HepG2 (cell line): ENCODE measurements at regions not wholly inside any gene's neighbourhood (a gene's known extent, or its start where the extent isn't known, plus 50 kb on each side); places are given as distances from the start of the nearest gene placed in this dataset.

Experiments used
- ATAD3A ChIP-seq: sonication (generic); formaldehyde crosslinking; IDR thresholded peaks from 2 replicates; pipeline ENCODE4 v1.4.0; 2020; ENCODE audit warnings: missing genetic modification reagents
- ETS1 ChIP-seq: sonication (generic); formaldehyde crosslinking; IDR thresholded peaks from 2 replicates; pipeline ENCODE4 v1.4.0; 2020; ENCODE audit warnings: missing genetic modification reagents
- GABPB1 ChIP-seq: IDR thresholded peaks from 2 replicates; pipeline ENCODE4 v1.6.1; 2016; ENCODE audit warnings: mild to moderate bottlenecking, missing genetic modification reagents, moderate library complexity, missing compliant biosample characterization
- HOXA7 ChIP-seq: sonication (generic); formaldehyde crosslinking; IDR thresholded peaks from 2 replicates; pipeline ENCODE4 v1.8.1; 2022; ENCODE audit warnings: mild to moderate bottlenecking, missing genetic modification reagents, moderate library complexity
- ISL2 ChIP-seq: sonication (generic); formaldehyde crosslinking; IDR thresholded peaks from 2 replicates; pipeline ENCODE4 v1.5.0; 2020; ENCODE audit warnings: missing genetic modification reagents
- KDM2A ChIP-seq: sonication (generic); formaldehyde crosslinking; IDR thresholded peaks from 2 replicates; pipeline ENCODE4 v1.4.0; 2020; ENCODE audit warnings: low read depth, missing genetic modification reagents, borderline replicate concordance
- MAX ChIP-seq: IDR thresholded peaks from 2 replicates; pipeline ENCODE4 v1.6.1; 2012; ENCODE audit warnings: inconsistent platforms
- MLLT10 ChIP-seq: sonication (generic); formaldehyde crosslinking; IDR thresholded peaks from 2 replicates; pipeline ENCODE4 v1.4.0; 2020; ENCODE audit warnings: missing genetic modification reagents
- NFKBIZ ChIP-seq: IDR thresholded peaks from 2 replicates; pipeline ENCODE4 v1.6.1; 2018; ENCODE audit warnings: missing genetic modification reagents, missing compliant biosample characterization
- SALL1 ChIP-seq: sonication (generic); formaldehyde crosslinking; IDR thresholded peaks from 2 replicates; pipeline ENCODE4 v1.8.0; 2022; ENCODE audit warnings: mild to moderate bottlenecking, missing genetic modification reagents
- SMC3 ChIP-seq: IDR thresholded peaks from 2 replicates; pipeline ENCODE4 v1.6.1; 2011; ENCODE audit warnings: low read length, improper control_type of control experiment
- THAP9 ChIP-seq: sonication (generic); formaldehyde crosslinking; IDR thresholded peaks from 2 replicates; pipeline ENCODE4; 2020; ENCODE audit warnings: missing genetic modification reagents, mild to moderate bottlenecking, borderline replicate concordance
- ZGPAT ChIP-seq: IDR thresholded peaks from 2 replicates; pipeline ENCODE4 v1.6.1; 2016; ENCODE audit warnings: mild to moderate bottlenecking
- ZIK1 ChIP-seq: sonication (generic); formaldehyde crosslinking; IDR thresholded peaks from 2 replicates; pipeline ENCODE4 v1.5.0; 2020; ENCODE audit warnings: mild to moderate bottlenecking, low read depth, missing genetic modification reagents, borderline replicate concordance
- ZNF124 ChIP-seq: sonication (generic); formaldehyde crosslinking; IDR thresholded peaks from 2 replicates; pipeline ENCODE4 v1.4.0; 2020; ENCODE audit warnings: missing genetic modification reagents
- ZNF333 ChIP-seq: sonication (generic); formaldehyde crosslinking; IDR thresholded peaks from 2 replicates; pipeline ENCODE4 v1.4.0; 2020; ENCODE audit warnings: mild to moderate bottlenecking, missing genetic modification reagents, borderline replicate concordance
- ZNF572 ChIP-seq: sonication (generic); formaldehyde crosslinking; IDR thresholded peaks from 2 replicates; pipeline ENCODE4 v1.5.1; 2020; ENCODE audit warnings: mild to moderate bottlenecking, missing genetic modification reagents
- ZNF672 ChIP-seq: sonication (generic); formaldehyde crosslinking; IDR thresholded peaks from 2 replicates; pipeline ENCODE4 v1.8.1; 2022; ENCODE audit warnings: missing genetic modification reagents
- ZNF691 ChIP-seq: sonication (generic); formaldehyde crosslinking; IDR thresholded peaks from 2 replicates; pipeline ENCODE4 v1.4.0; 2020; ENCODE audit warnings: missing genetic modification reagents, low read depth, mild to moderate bottlenecking, borderline replicate concordance
- ZNF746 ChIP-seq: sonication (generic); formaldehyde crosslinking; IDR thresholded peaks from 2 replicates; pipeline ENCODE4 v1.8.0; 2022; ENCODE audit warnings: mild to moderate bottlenecking, missing genetic modification reagents
- ZNF776 ChIP-seq: sonication (generic); formaldehyde crosslinking; IDR thresholded peaks from 2 replicates; pipeline ENCODE4 v1.4.0; 2020; ENCODE audit warnings: mild to moderate bottlenecking, missing genetic modification reagents
- ZNF788 ChIP-seq: sonication (generic); formaldehyde crosslinking; IDR thresholded peaks from 2 replicates; pipeline ENCODE4 v1.5.0; 2020; ENCODE audit warnings: mild to moderate bottlenecking, missing genetic modification reagents, borderline replicate concordance
- ZNF879 ChIP-seq: sonication (generic); formaldehyde crosslinking; IDR thresholded peaks from 2 replicates; pipeline ENCODE4 v1.8.1; 2023; ENCODE audit warnings: missing genetic modification reagents

GRCh38 chr1:65066766-65067490 lies 81.1 kb upstream of the AK4 start (continued):
- no peak for TF ChIP-seq ZIK1 (CRISPR knock-in tag)
- no peak for TF ChIP-seq SMC3
- TF ChIP-seq NFKBIZ (CRISPR knock-in tag), result no peak
- peak; percentile 36 for TF ChIP-seq MAX
- TF ChIP-seq GABPB1 (CRISPR knock-in tag), result peak; percentile 52; the same call in 1 of the 2 replicates
- no peak for TF ChIP-seq THAP9
- no peak for TF ChIP-seq ISL2 (CRISPR knock-in tag)
- TF ChIP-seq ZNF333 (CRISPR knock-in tag), result no peak; the same call in 1 of the 2 replicates
- TF ChIP-seq ETS1 (CRISPR knock-in tag), result 0 out of 2 replicates have a peak, but pooled peaks have one; percentile 36
- no peak for TF ChIP-seq HOXA7 (CRISPR knock-in tag)
- TF ChIP-seq ZNF776, result peak; percentile 48; the same call in 1 of the 2 replicates
- TF ChIP-seq ZNF691 (CRISPR knock-in tag), result no peak
- peak; percentile 14; the same call in 1 of the 2 replicates for TF ChIP-seq SALL1 (CRISPR knock-in tag)
- TF ChIP-seq ZNF788 (CRISPR knock-in tag), result no peak
- TF ChIP-seq MLLT10 (CRISPR knock-in tag), result no peak
- TF ChIP-seq ZNF124 (CRISPR knock-in tag), result no peak
- TF ChIP-seq ZNF672 (CRISPR knock-in tag), result no peak
- no peak for TF ChIP-seq ZNF572 (CRISPR knock-in tag)
- TF ChIP-seq ZNF879, result no peak
- peak; percentile 51; the same call in 1 of the 2 replicates for TF ChIP-seq ZNF746 (CRISPR knock-in tag)
- peak; percentile 52; the same call in 1 of the 2 replicates for TF ChIP-seq ZGPAT
- no peak for TF ChIP-seq ATAD3A (CRISPR knock-in tag)
- TF ChIP-seq KDM2A (CRISPR knock-in tag), result peak; percentile 42; the same call in 1 of the 2 replicates
